Loucy (cell line): ENCODE measurements at regions not wholly inside any gene's neighbourhood (a gene's known extent, or its start where the extent isn't known, plus 50 kb on each side); places are given as distances from the start of the nearest gene placed in this dataset.
"Not testable (repeated sequence)": the region's sequence is repeated elsewhere in the genome, so short reads cannot be mapped to it uniquely, and the experiment has no call there.

Experiments
- H2AFZ ChIP-seq: fragments of 200-600 bp; sonication (generic); 2 replicates; pipeline ENCODE4 v1.6.0; 2016; ENCODE audit warnings: antibody characterized with exemption, mild to moderate bottlenecking, low read length, moderate library complexity
- H3F3A ChIP-seq: fragments of 200-600 bp; 2 replicates; pipeline ENCODE4 v1.6.0; 2016; ENCODE audit warnings: antibody characterized with exemption, low read depth, mild to moderate bottlenecking
- H3K27me3 ChIP-seq: fragments of 200-600 bp; sonication (generic); 2 replicates; pipeline ENCODE4 v1.6.1; 2014; ENCODE audit warnings: low read length, mild to moderate bottlenecking; ENCODE audit not compliant: insufficient read depth, poor library complexity, severe bottlenecking
- H3K36me3 ChIP-seq: fragments of 200-600 bp; sonication (generic); 2 replicates; pipeline ENCODE4 v1.6.1; 2016; ENCODE audit warnings: low read length; ENCODE audit not compliant: insufficient read depth
- H3K4me1 ChIP-seq: fragments of 200-600 bp; sonication (generic); 2 replicates; pipeline ENCODE4 v1.5.1; 2014; ENCODE audit warnings: low read length, mild to moderate bottlenecking; ENCODE audit not compliant: insufficient read depth, poor library complexity, severe bottlenecking
- H3K4me2 ChIP-seq: fragments of 200-600 bp; sonication (generic); 2 replicates; pipeline ENCODE4 v1.6.0; 2014; ENCODE audit warnings: antibody characterized with exemption, low read length, low read depth, mild to moderate bottlenecking; ENCODE audit not compliant: poor library complexity, severe bottlenecking
- H3K4me3 ChIP-seq: fragments of 200-600 bp; sonication (generic); 2 replicates; pipeline ENCODE4 v1.5.1; 2014; ENCODE audit warnings: low read length, mild to moderate bottlenecking, mixed read lengths; ENCODE audit not compliant: poor library complexity, severe bottlenecking
- H3K79me2 ChIP-seq: fragments of 200-600 bp; sonication (generic); 2 replicates; pipeline ENCODE4 v1.6.1; 2014; ENCODE audit warnings: low read length; ENCODE audit not compliant: insufficient read depth
- H3K9ac ChIP-seq: fragments of 200-600 bp; sonication (generic); 2 replicates; pipeline ENCODE4 v1.6.0; 2014; ENCODE audit warnings: mild to moderate bottlenecking, low read depth, low read length, moderate library complexity; ENCODE audit not compliant: poor library complexity, severe bottlenecking
- H3K9me2 ChIP-seq: fragments of 200-600 bp; sonication (generic); replicated peaks from 2 replicates; pipeline ENCODE4 v1.6.1; 2016; ENCODE audit warnings: low read depth, low read length, mixed read lengths
- H3K9me3 ChIP-seq: fragments of 200-600 bp; sonication (generic); 2 replicates; pipeline ENCODE4 v1.6.1; 2014; ENCODE audit warnings: mild to moderate bottlenecking, antibody characterized with exemption, low read length, low read depth; ENCODE audit not compliant: insufficient read depth
- H4K20me1 ChIP-seq: fragments of 200-600 bp; sonication (generic); 2 replicates; pipeline ENCODE4 v1.6.0; 2014; ENCODE audit warnings: antibody characterized with exemption, low read length, mild to moderate bottlenecking; ENCODE audit not compliant: insufficient read depth, poor library complexity, severe bottlenecking

DNA sequence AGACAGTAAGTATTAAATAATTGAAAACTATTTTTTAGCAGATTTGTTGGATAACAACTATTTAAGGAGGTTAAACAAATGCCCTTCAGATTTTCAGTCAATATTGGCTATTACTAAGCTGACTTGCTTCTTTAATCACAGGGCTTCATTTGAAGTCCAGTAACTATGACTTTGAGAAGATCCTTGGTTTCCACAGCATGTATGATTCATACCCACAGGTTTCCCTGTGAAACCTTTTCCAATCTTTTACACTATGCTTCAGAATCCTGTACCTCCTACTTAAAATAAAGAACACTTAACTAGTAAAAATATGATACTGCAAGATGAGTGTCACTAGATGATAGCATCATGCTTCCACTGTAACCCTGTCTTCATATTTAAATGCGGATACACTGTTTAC, 211.9 kb downstream of the SPATA31A1 start:
- H3K79me2 ChIP-seq, H3K9me2 ChIP-seq, H3K36me3 ChIP-seq, H3K9me3 ChIP-seq, H3K9ac ChIP-seq, H3K4me2 ChIP-seq, H4K20me1 ChIP-seq, H3K27me3 ChIP-seq, H3K4me3 ChIP-seq, H2AFZ ChIP-seq, H3K4me1 ChIP-seq, H3F3A ChIP-seq: not testable (repeated sequence)

DNA sequence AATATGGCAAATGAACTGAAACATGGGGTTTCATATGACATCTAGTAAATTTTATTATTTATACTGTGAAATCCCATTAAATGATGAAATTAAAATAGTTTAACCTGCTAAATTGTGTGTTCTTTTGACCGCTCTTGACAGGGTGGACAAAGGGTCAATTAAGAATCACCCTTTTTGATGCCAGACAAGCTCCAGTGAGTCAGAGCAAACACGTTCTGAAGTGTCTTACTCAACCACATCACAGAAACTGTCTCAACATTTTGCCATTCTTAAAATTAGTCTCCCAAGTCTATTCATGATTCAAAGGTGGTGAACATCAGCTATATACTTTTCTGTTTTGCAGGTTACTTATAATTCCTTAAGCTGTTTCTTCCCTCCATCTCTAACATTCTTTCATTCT, 213.4 kb downstream of the SPATA31A1 start:
- not testable (repeated sequence) for H3K79me2 ChIP-seq, H2AFZ ChIP-seq, H4K20me1 ChIP-seq, H3K27me3 ChIP-seq, H3K9me2 ChIP-seq, H3K36me3 ChIP-seq, H3K4me2 ChIP-seq, H3K9ac ChIP-seq, H3K4me1 ChIP-seq, H3K9me3 ChIP-seq, H3F3A ChIP-seq, H3K4me3 ChIP-seq

DNA sequence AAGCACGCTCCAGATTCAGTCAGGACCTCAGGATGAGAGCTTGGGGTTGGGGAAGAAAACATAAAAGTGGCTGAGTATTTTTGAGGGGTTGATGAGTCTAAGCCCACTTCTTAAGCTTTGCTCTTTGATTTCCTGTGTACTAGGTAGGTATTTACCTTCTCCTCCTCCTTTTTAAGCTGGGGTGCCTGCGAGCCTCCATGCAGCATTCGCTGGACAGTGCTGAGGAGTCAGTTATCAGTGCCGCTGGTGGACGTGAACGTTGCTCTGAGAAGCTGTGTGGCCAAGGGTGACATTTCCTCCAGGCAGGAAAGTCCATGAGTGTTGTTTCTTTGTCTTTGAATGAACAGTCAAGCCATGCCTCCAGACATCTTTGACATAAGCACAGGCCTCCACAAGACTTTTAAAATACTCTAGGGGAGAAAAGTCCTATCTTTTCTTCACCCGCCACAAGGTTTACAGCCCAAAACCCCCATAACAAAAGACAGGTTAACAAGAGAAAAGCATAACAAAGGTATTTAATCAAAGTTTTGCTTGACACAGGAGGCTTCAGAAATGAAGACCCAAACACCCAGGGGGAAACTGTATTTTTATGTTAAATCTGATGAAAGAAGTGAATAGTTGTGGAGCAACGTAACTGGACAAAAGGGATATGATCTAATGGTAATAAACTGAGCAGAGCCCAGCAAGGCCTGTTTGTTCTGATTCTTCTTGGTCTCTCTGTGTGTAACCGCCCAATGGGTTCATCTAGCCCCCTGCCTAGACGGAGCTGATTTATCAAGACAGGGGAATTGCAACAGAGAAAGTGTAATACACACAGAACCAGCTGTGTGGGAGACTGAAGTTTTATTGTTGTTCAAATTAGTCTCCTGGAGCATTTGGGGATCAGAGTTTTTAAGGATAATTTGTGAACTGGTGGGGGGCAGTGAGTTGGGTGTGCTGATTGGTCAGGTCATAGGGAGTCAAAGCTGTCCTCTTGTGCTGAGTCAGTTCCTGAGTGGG, 217.9 kb downstream of the SPATA31A1 start:
- H3K9me3 ChIP-seq, H3K79me2 ChIP-seq, H3K4me2 ChIP-seq, H3K4me3 ChIP-seq, H3K9ac ChIP-seq, H3F3A ChIP-seq, H3K36me3 ChIP-seq, H3K9me2 ChIP-seq, H4K20me1 ChIP-seq, H3K27me3 ChIP-seq, H3K4me1 ChIP-seq, H2AFZ ChIP-seq: not testable (repeated sequence)

DNA sequence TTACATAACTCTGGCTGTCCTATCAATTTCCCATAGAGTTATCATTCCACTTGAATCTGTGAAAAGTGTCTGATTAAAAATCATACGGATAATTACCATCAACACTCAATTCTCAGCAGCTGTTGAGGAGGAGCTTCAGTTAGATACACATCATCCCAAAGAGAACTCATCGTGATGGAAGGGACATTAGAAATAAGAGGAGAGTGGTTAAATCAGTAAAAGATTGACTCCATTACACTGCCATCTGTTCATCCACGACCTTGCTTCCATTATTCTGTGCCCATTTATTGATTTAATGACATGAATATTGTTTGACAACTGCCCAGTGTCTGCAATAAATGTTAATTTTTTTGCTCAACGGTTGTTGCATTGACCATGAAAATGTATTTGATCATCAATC, 223.5 kb downstream of the SPATA31A1 start:
- not testable (repeated sequence) for H3K9ac ChIP-seq, H3K9me2 ChIP-seq, H3K4me2 ChIP-seq, H3K9me3 ChIP-seq, H3K4me1 ChIP-seq, H3K79me2 ChIP-seq, H3F3A ChIP-seq, H2AFZ ChIP-seq, H3K4me3 ChIP-seq, H3K27me3 ChIP-seq, H3K36me3 ChIP-seq, H4K20me1 ChIP-seq

DNA sequence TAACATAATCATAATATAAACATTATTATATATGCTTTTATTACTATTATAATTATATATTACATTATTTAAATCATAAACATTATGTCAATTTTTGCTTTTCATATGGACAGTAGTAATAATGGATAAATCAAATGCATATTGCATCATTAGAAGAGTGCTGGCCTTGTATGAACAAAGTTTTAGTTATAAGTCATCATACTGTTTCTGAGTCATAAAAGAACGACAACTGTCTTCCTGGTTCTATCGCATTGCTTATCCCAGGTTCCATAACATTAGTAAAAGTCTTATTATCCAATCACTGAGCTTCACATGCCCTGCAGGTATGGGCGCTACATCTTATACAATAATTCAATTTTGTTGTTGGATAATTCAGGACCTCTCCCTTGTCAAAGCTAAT, 225.8 kb downstream of the SPATA31A1 start:
- H3F3A ChIP-seq, H3K9me2 ChIP-seq, H3K79me2 ChIP-seq, H3K4me2 ChIP-seq, H2AFZ ChIP-seq, H3K27me3 ChIP-seq, H3K36me3 ChIP-seq, H3K4me1 ChIP-seq, H4K20me1 ChIP-seq, H3K9me3 ChIP-seq, H3K9ac ChIP-seq, H3K4me3 ChIP-seq: not testable (repeated sequence)

DNA sequence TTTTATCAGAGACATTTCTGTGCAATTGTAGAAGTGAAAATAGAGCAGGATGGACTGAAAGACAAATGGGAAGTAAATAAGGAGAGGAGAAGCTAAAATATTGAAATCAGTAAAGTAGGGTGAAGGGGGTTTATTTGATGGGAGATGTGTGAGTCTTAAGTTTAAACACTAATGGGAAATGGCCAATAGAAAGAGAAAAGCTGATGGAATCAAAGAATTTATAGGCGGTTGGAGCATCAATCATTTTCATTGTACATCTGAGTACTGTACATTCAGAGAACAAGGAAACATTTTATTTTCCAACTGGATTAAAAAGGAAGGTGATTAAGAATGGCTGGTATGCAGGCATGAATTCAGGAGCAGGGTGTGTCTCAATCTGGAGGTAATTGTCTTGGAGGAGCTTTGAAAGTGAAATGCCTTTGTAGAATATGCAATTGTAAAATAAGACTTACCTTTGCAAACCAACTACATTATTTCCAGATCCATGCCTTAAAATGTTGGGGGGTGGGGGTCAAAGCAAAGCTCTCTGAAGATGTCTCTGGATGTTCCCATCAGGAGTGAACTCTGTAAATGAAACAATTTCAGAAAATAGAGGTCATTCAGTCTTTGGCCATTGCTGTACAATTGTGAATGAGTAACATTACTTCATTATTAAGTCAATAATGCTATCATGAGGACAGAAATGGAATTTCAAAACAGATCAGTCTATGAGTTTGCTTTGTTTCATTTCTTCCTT, 227.4 kb downstream of the SPATA31A1 start:
- H3K9me3 ChIP-seq, H3K4me1 ChIP-seq, H4K20me1 ChIP-seq, H3K27me3 ChIP-seq, H3F3A ChIP-seq, H3K4me2 ChIP-seq, H3K9ac ChIP-seq, H2AFZ ChIP-seq, H3K79me2 ChIP-seq, H3K4me3 ChIP-seq, H3K36me3 ChIP-seq, H3K9me2 ChIP-seq: not testable (repeated sequence)

DNA sequence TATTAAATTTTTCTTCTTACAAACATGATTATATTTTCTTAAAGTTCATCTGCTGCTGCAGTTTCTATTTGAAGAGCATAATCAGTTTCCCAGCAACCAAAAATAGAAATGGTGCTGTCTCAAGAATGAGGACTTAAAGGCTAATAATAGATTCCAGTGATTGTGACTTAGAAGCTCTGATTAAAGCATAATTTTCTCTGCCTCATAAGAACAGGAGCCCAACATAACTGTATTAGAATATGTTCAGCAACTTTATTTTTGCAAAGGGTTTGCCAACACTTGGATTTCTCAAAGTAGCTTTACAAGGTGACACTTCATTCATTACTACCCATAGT, 227.9 kb downstream of the SPATA31A1 start:
- not testable (repeated sequence) for H3K9ac ChIP-seq, H3K36me3 ChIP-seq, H3F3A ChIP-seq, H2AFZ ChIP-seq, H3K9me2 ChIP-seq, H3K4me1 ChIP-seq, H3K4me3 ChIP-seq, H3K9me3 ChIP-seq, H3K79me2 ChIP-seq, H3K27me3 ChIP-seq, H3K4me2 ChIP-seq, H4K20me1 ChIP-seq
